Posterior cingulate gyrus (tissue), 11 donors: ENCODE measurements at regions not wholly inside any gene's neighbourhood (a gene's known extent, or its start where the extent isn't known, plus 50 kb on each side); places are given as distances from the start of the nearest gene placed in this dataset.
"Not testable (repeated sequence)": the region's sequence is repeated elsewhere in the genome, so short reads cannot be mapped to it uniquely, and the experiment has no call there.

Experiments
- DNase-seq, 10 donors: peaks; one replicate each; pipeline versions ENCODE4 v3.0.0 to v3.0.0-alpha.2; 2020 to 2021; ENCODE audit warnings: mixed read lengths in 3 of 10
- intact Hi-C: fragments of 100-400 bp; cut with DNase I; formaldehyde crosslinking; loops from one replicate; pipeline ENCODE4 v1.15.1; 2023

GRCh38 chr9:108070861-108071260 is 581.3 kb upstream of the KLF4 start:
- intact Hi-C loops, result no loop called here
- DNase-seq, result peak in 1 of 10 donors; percentile 80

GRCh38 chr9:108069991-108070390 is 580.4 kb upstream of the KLF4 start:
- no peak for DNase-seq
- intact Hi-C loops, result no loop called here

GRCh38 chr9:108062680-108063079 is 573.1 kb upstream of the KLF4 start:
- DNase-seq, result no peak
- intact Hi-C loops, result no loop called here

- intact Hi-C loops, result no loop called here
- DNase-seq, result no peak
Observed at GRCh38 chr9:108060175-108060574, 570.6 kb upstream of the KLF4 start.

DNA sequence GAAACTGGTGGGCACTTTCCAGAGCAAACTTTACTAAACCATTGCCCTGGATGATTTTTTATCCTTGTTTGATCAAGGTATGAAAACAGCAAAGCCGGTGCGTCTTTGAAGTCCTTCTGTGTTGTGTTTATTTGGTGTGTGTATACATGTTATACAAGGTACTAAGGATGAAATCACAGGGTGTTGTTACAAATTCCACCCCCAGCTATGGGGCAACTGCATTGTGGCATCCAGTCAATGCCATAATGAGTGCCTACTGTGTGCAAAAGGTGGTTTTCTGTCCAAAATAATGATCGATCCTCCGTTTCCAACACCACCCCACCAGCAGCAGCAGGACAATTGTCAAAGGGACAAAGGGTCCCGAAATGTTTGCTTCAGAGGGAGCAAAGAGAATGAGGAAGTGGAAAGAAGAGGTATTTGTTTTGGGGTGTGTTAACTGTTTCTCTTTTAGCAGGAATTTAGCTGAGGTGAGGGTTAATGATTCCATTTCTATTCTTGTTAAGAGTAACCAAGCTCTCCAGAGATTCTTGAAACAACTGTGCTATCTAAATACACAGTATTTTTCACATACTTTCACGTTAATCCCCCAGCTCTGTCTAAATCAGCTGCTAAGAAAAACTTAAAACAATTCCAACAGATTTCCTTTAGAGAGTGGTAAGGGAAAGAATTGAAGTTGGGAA is 568.7 kb upstream of the KLF4 start:
- intact Hi-C loops, result no loop called here
- no peak for DNase-seq

DNA sequence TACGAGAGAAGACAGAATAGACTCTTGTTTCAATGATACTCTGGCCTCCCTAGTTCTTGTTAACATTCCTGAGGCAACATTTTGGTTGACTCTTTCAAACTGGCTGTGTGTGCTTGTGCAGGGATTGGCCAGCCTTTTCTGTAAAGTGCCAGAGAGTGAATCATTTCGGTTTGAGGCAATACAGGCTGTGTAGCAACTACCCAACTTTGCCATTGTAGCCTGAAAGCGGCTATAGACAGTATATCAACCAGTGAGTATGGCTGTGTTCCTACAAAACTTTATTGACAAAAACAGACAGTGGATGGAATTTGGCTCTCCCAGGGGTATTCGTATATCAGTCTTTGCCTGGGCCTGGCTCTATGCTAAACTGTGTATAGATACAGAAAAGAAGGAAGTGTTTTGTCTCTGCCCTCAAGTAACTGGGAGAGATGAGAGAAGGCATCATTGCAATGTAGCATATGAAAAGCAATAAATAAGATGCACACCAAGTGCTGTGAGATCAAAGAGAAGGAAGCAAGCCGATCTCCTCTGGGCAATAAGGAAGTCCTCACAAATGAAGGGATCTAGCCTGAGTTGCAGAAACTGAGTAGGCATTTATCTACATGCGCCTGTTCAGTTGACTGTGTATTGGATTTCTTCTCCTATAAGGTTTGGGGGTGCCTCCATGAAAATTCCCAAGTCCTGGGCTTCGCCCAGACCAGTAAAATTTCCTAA is 568.0 kb upstream of the KLF4 start:
- DNase-seq, result no peak
- intact Hi-C loops, result no loop called here

DNA sequence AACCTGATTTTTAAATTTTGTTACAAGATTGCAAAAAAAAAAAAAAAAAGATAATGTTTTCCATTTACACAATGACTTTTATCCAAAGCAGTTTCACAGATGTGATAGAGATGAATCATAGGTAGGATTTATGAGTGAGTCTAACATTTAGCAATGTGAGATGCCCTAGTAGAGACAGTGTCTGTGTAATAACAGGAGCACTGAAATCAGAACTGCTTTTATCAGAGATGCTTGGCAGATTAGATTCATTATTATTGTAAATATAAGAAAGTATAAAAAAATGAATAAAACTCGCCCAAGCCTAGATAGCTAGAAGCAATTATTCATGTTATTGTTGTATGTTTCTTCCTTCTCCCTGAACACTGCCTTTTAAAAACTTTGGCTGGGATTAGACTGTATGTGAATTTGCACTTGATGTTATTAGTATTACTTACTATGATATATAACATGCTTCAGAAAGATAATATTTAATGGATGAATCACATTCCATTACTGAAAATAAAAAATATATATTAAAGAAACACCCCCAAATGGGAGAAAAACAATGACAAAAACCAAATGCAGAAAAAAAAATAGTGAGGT is 567.3 kb upstream of the KLF4 start:
- intact Hi-C loops, result no loop called here
- no peak for DNase-seq

GRCh38 chr9:108056084-108056804 is 566.7 kb upstream of the KLF4 start:
- DNase-seq, result no peak
- intact Hi-C loops, result no loop called here

GRCh38 chr9:108054131-108054630 is 564.6 kb upstream of the KLF4 start:
- DNase-seq, result no peak
- intact Hi-C loops, result no loop called here

GRCh38 chr9:108053555-108054061 is 564.0 kb upstream of the KLF4 start:
- intact Hi-C loops, result no loop called here
- no peak for DNase-seq

DNA sequence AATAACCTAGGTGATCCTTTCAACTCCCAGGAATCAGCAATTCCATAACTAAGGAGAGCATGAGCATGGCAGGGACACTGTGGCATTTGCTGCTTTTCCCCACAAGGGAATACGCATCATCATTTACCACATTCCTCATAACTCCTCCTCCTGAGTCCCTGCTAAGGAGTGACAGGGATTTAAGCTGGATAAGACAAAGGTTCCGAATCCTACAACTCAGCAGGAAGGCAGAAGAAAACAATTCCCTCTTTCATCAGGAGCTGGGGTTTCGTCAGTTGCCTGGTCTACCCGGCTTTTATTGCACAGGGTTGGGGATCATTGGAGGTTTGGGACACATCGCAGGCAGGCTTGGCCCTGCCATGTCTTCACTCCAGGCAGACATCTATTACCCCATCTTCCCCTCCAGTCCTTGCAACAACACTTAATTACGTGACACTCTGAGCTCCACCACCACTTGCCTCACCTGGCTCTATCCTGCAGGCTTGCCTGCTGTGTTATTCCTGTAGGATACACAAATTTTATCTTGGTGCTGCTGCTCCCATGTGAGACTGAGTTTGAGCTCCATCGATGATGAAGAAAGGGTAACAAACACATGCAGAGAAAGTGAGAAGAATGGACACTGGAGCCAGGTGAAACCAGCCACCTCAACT is 563.0 kb upstream of the KLF4 start:
- intact Hi-C loops, result no loop called here
- DNase-seq, result no peak

DNA sequence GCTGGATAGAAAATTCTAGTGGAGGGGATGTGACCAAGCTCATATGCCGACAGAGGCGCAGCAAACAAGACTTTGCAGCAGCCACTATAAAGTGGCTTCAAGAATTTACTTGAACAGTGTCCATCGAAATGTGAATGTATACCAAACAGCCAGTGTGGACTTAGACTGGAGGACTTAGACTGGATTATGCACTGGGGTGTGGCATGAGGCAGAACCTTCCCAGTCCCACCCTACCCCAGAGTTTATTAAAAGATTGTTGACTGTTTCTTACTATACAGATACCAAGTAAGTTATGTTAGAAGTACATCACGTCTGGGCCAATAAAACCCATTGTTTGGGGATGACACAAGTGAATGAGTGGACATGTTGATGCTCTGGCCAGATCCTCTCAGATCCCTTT is 561.3 kb upstream of the KLF4 start:
- intact Hi-C loops, result no loop called here
- no peak for DNase-seq

DNA sequence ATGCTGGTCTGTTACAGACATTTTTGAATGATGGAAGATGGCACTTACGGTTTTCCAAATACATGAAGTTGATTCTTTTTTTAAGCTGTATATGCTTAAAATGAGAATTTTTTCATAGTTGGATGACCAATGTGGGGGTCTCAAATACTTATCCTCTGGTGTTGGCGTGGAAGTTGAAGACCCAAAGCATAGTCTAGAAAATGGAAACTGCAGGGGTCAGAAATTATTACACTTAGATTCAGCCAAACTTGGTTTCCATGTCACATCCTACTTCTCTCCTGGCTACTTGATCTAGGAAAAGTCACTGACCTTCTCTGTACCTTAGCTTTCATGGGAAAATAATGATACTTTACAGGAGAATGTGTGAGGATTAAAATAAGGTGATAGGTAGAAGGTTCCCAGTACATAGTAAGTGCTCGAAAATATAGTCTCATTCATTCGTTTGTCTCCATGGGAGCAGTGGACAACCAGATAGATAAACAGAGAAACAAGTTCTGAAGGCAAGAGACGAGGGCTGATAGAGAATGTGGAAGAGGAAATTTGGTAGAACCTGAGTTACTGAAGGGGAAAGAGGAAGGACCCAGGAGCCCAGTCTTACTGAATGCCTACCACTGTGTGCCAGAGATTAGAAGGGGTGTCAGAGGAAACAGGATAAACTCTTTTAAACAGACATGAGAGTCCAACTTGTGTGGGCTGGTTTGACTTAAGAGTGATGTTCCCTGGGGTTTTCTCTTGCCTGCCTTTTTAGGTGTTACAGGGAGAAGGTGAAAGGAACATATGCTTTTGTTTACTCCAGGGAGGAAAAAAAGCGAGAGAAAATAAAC is 560.3 kb upstream of the KLF4 start:
- intact Hi-C loops, result no loop called here
- DNase-seq, result no peak

GRCh38 chr9:108049026-108049607 is 559.5 kb upstream of the KLF4 start:
- DNase-seq, result no peak
- intact Hi-C loops, result no loop called here

- intact Hi-C loops, result no loop called here
- DNase-seq, result no peak
Observed at GRCh38 chr9:108048406-108049025, 558.9 kb upstream of the KLF4 start.

DNA sequence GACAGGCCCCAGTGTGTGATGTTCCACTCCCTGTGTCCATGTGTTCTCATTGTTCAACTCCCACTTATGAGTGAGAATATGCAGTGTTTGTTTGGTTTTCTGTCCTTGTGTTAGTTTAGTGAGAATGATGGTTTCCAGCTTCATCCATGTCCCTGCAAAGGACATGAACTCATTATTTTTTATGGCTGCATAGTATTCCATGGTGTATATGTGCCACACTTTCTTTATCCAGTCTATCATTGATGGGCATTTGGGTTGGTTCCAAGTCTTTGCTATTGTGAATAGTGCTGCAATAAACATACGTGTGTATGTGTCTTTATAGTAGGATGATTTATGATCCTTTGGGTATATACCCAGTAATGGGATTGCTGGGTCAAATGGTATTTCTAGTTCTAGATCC is 558.2 kb upstream of the KLF4 start:
- intact Hi-C loops, DNase-seq: not testable (repeated sequence)

DNA sequence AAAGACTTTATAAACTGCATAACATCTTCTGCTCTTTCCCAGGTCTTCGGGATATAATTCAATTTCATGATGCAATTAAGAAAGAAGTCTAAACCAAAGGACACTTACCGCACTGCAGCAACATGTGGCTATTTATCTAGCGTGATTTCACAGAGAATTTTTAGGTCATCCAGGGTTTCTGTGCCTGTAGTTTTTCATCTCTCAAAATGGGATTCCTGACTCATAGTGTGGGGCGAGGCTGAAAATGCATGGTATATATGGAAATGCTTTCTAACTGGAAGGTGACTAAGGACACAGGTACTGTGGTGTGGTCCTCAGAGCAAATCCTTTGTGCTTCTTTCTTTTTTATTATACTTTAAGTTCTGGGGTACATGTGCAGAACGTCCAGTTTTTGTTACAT is 557.7 kb upstream of the KLF4 start:
- intact Hi-C loops, result no loop called here
- DNase-seq, result no peak

DNA sequence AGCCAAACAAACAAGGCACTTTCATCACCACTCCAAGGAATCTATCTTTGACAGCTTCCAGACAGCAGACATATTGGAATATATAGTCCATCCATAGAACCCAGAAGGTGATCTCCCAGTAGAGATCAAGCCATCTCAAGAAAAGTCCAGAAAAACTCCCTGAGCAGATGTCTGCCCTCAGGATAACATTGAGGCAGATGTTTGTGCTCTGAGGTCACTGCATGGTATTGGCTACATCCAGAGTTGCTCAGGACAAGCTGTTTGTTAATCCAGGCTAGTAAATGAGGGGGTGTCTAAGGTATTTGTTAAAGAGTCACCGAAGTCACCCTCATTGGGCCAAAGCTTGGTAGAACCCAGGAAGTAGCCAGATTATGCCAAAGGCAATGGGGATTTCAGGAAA is 556.3 kb upstream of the KLF4 start:
- intact Hi-C loops, result no loop called here
- DNase-seq, result no peak

GRCh38 chr9:108043585-108043984 is 554.0 kb upstream of the KLF4 start:
- no peak for DNase-seq

More at GRCh38 chr9:108043585-108043984, 554.0 kb upstream of the KLF4 start:
- intact Hi-C loops, result no loop called here
